Neural cell (in vitro differentiated cells): ENCODE measurements at regions not wholly inside any gene's neighbourhood (a gene's known extent, or its start where the extent isn't known, plus 50 kb on each side); places are given as distances from the start of the nearest gene placed in this dataset.

Source experiments
- H2AFZ ChIP-seq: fragments of 200-600, 300-800 bp; sonication (generic), shearing (Covaris generic); 2 replicates; pipeline ENCODE4 v1.6.0; 2014; ENCODE audit warnings: low read depth, mild to moderate bottlenecking, antibody characterized with exemption, low read length, moderate library complexity
- H3F3A ChIP-seq: fragments of 200-600 bp; shearing (Covaris generic); 2 replicates; pipeline ENCODE4 v1.6.1; 2016; ENCODE audit warnings: mild to moderate bottlenecking, moderate library complexity, mixed read lengths, antibody characterized with exemption, low read length; ENCODE audit not compliant: insufficient read depth, poor library complexity, severe bottlenecking
- H3K27ac ChIP-seq: fragments of 200-600, 300-800 bp; sonication (generic), shearing (Covaris generic); 2 replicates; pipeline ENCODE4 v1.5.1; 2014; ENCODE audit warnings: mild to moderate bottlenecking, low read length, moderate library complexity
- H3K27me3 ChIP-seq: fragments of 300-800, 200-600 bp; sonication (generic), shearing (Covaris generic); 2 replicates; pipeline ENCODE4 v1.6.0; 2014; ENCODE audit warnings: mild to moderate bottlenecking, low read depth, low read length, moderate library complexity; ENCODE audit not compliant: insufficient read depth
- H3K36me3 ChIP-seq: fragments of 300-800, 200-600 bp; sonication (generic), shearing (Covaris generic); 2 replicates; pipeline ENCODE4 v1.5.1; 2014; ENCODE audit warnings: mild to moderate bottlenecking, antibody characterized with exemption, low read length, moderate library complexity; ENCODE audit not compliant: insufficient read depth
- H3K4me2 ChIP-seq: fragments of 300-800, 200-600 bp; sonication (generic), shearing (Covaris generic); 2 replicates; pipeline ENCODE4 v1.6.0; 2014; ENCODE audit warnings: mild to moderate bottlenecking, low read length
- H3K4me3 ChIP-seq: fragments of 300-800, 200-600 bp; sonication (generic), shearing (Covaris generic); 2 replicates; pipeline ENCODE4 v1.5.1; 2014; ENCODE audit warnings: mild to moderate bottlenecking, low read length, moderate library complexity
- H3K79me2 ChIP-seq: fragments of 200-600 bp; shearing (Covaris generic); replicated peaks from 2 replicates; pipeline ENCODE4 v1.6.0; 2014; ENCODE audit warnings: mild to moderate bottlenecking, low read length, moderate library complexity; ENCODE audit not compliant: insufficient read depth
- H3K9ac ChIP-seq: fragments of 300-800, 200-600 bp; sonication (generic), shearing (Covaris generic); 2 replicates; pipeline ENCODE4 v1.6.1; 2016; ENCODE audit warnings: mild to moderate bottlenecking, low read length, mixed read lengths
- H3K9me2 ChIP-seq: fragments of 200-600 bp; shearing (Covaris generic); 2 replicates; pipeline ENCODE4 v1.6.1; 2016; ENCODE audit warnings: mild to moderate bottlenecking, low read length, mixed read lengths; ENCODE audit not compliant: insufficient read depth
- H3K9me3 ChIP-seq: fragments of 200-600, 300-800 bp; sonication (generic), shearing (Covaris generic); 2 replicates; pipeline ENCODE4 v1.6.1; 2016; ENCODE audit warnings: mild to moderate bottlenecking, mixed run types, low read length, moderate library complexity, mixed read lengths
- H4K20me1 ChIP-seq: fragments of 200-600 bp; shearing (Covaris generic); 2 replicates; pipeline ENCODE4 v1.6.1; 2016; ENCODE audit warnings: mild to moderate bottlenecking, mixed run types; ENCODE audit not compliant: insufficient read depth
- CTCF ChIP-seq: fragments of 450-650 bp; IDR thresholded peaks from 2 replicates; pipeline ENCODE4 v1.5.1; 2014; ENCODE audit warnings: antibody characterized with exemption, mild to moderate bottlenecking, moderate library complexity; ENCODE audit not compliant: poor library complexity, severe bottlenecking
- EP300 ChIP-seq: fragments of 450-650 bp; conservative IDR thresholded peaks from 2 replicates; pipeline ENCODE4 v1.6.1; 2014; ENCODE audit warnings: antibody characterized with exemption, mild to moderate bottlenecking, moderate library complexity; ENCODE audit not compliant: poor library complexity, severe bottlenecking
- EZH2 ChIP-seq: fragments of 200-600, 300-800 bp; shearing (Covaris generic), sonication (generic); IDR thresholded peaks from 2 replicates; pipeline ENCODE4 v1.6.1; 2014; ENCODE audit warnings: antibody characterized with exemption, low read length, borderline replicate concordance, mild to moderate bottlenecking; ENCODE audit not compliant: insufficient read depth, poor library complexity, severe bottlenecking
- MXI1 ChIP-seq: fragments of 450-650 bp; conservative IDR thresholded peaks from 2 replicates; pipeline ENCODE4 v1.6.1; 2014; ENCODE audit warnings: antibody characterized with exemption, mild to moderate bottlenecking; ENCODE audit not compliant: poor library complexity, severe bottlenecking
- POLR2AphosphoS5 ChIP-seq: IDR thresholded peaks from 2 replicates; pipeline ENCODE4 v1.6.1; 2012
- RAD21 ChIP-seq: fragments of 450-650 bp; conservative IDR thresholded peaks from 2 replicates; pipeline ENCODE4 v1.6.1; 2014; ENCODE audit warnings: antibody characterized with exemption, mild to moderate bottlenecking, moderate library complexity
- REST ChIP-seq: IDR thresholded peaks from 2 replicates; pipeline ENCODE4 v1.6.1; 2012; ENCODE audit warnings: borderline replicate concordance
- SMC3 ChIP-seq: fragments of 450-650 bp; conservative IDR thresholded peaks from 2 replicates; pipeline ENCODE4 v1.6.1; 2014; ENCODE audit warnings: antibody characterized with exemption, mild to moderate bottlenecking, moderate library complexity; ENCODE audit not compliant: poor library complexity
- TAF1 ChIP-seq: IDR thresholded peaks from 2 replicates; pipeline ENCODE4 v1.6.1; 2012; ENCODE audit warnings: low read depth

DNA sequence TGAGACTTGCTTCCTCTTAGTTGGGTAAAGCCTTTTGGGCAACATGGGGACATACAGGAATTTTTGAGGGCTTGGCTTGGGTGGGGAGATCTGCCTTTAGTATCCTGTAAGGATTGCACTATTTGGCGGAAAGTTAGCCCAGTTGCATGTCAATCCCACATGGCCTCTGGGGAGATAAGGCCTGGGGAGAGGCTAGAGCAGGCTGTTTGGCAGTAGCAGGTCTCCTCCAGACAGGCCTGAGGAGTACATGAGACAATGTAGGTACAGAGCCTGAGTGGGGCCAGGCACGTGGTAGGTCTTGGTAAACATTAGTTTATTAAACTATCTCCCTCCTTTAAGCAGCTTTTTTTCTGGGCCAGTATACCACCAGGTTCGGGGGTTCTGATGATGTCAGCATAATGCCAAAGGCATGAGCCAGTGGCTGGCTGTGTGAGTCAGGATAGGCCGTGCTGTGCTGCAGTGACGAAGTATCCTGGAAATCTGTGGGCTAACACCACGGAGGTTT is 147.9 kb downstream of the VEGFA start:
- no peak overlapping the region for H2AFZ ChIP-seq
- H3K36me3 ChIP-seq = no peaks in the 10 kb centered on the region
- H3K9me2 ChIP-seq = no peaks in the 10 kb centered on the region
- no peaks in the 10 kb centered on the region for H3K27me3 ChIP-seq
- no peak overlapping the region for H3K4me2 ChIP-seq
- no peak overlapping the region for H3K27ac ChIP-seq
- H3K9me3 ChIP-seq = no peaks in the 10 kb centered on the region
- no peak overlapping the region for H3K4me3 ChIP-seq
- TF ChIP-seq MXI1 = no peak
- no peak for TF ChIP-seq POLR2AphosphoS5
- TF ChIP-seq TAF1 = no peak
- no peak for TF ChIP-seq EP300
- TF ChIP-seq EZH2 = no peak
- TF ChIP-seq RAD21 = no peak
- TF ChIP-seq REST = no peak
- TF ChIP-seq SMC3 = no peak
- no peak for TF ChIP-seq CTCF
- no peak overlapping the region for H3K9ac ChIP-seq
- no peaks in the 10 kb centered on the region for H3K79me2 ChIP-seq
- H4K20me1 ChIP-seq = no peaks in the 10 kb centered on the region
- no peaks in the 10 kb centered on the region for H3F3A ChIP-seq

GRCh38 chr6:43916924-43917877 is 147.2 kb downstream of the VEGFA start:
- no peak overlapping the region for H3K9ac ChIP-seq
- H3K4me2 ChIP-seq = no peak overlapping the region
- H3K27ac ChIP-seq = no peak overlapping the region
- no peaks in the 10 kb centered on the region for H4K20me1 ChIP-seq
- no peak overlapping the region for H2AFZ ChIP-seq
- H3K9me2 ChIP-seq = no peaks in the 10 kb centered on the region
- H3K4me3 ChIP-seq = no peak overlapping the region
- H3K27me3 ChIP-seq = no peaks in the 10 kb centered on the region
- no peaks in the 10 kb centered on the region for H3K36me3 ChIP-seq
- TF ChIP-seq SMC3 (no peak), RAD21 (no peak), TAF1 (no peak)
- no peaks in the 10 kb centered on the region for H3F3A ChIP-seq
- H3K79me2 ChIP-seq = no peaks in the 10 kb centered on the region
- H3K9me3 ChIP-seq = no peaks in the 10 kb centered on the region
